Mesodermal cell (in vitro differentiated cells): ENCODE measurements at regions not wholly inside any gene's neighbourhood (a gene's known extent, or its start where the extent isn't known, plus 50 kb on each side); places are given as distances from the start of the nearest gene placed in this dataset.

Source experiments
- H3K27ac ChIP-seq: 2 replicates; pipeline ENCODE4 v1.7.0; 2013; ENCODE audit warnings: mild to moderate bottlenecking, low read depth, low read length, moderate library complexity; ENCODE audit not compliant: severe bottlenecking
- H3K36me3 ChIP-seq: 2 replicates; pipeline ENCODE4 v1.7.1; 2013; ENCODE audit warnings: mild to moderate bottlenecking, low read length, moderate library complexity; ENCODE audit not compliant: control insufficient read depth, insufficient read depth
- H3K4me1 ChIP-seq: one replicate; pipeline ENCODE4 v1.7.1; 2013; ENCODE audit warnings: mild to moderate bottlenecking, low read length; ENCODE audit not compliant: insufficient read depth, control insufficient read depth, poor library complexity, severe bottlenecking
- H3K4me3 ChIP-seq: 2 replicates; pipeline ENCODE4 v1.7.0; 2013; ENCODE audit warnings: low read length, control low read depth, mild to moderate bottlenecking; ENCODE audit not compliant: insufficient read depth, poor library complexity, severe bottlenecking; ENCODE audit errors: extremely low read depth
- H3K9me3 ChIP-seq: 2 replicates; pipeline ENCODE4 v1.7.1; 2013; ENCODE audit warnings: mild to moderate bottlenecking, low read length, moderate library complexity; ENCODE audit not compliant: control insufficient read depth
- WGBS, 2 experiments: methylation state at CpG; one replicate each; pipeline ENCODE4 v1.1.5; 2013; ENCODE audit warnings: missing lambda C conversion rate in 2 of 2; ENCODE audit not compliant: insufficient coverage in 2 of 2; 5-methylcytosine and 5-hydroxymethylcytosine counted together

GRCh38 chr17:15884731-15885130 is 60.2 kb upstream of the ADORA2B start:
- no peak overlapping the region for H3K4me3 ChIP-seq
- 100% methylated on average over 2 of the region's 4 CpGs; no CpG with 5 or more reads in 1 of the 2 experiments for WGBS, 2 experiments
- H3K36me3 ChIP-seq = no peaks in the 10 kb centered on the region
- H3K27ac ChIP-seq = no peak overlapping the region
- H3K4me1 ChIP-seq = no peaks in the 10 kb centered on the region
- H3K9me3 ChIP-seq = no peaks in the 10 kb centered on the region

GRCh38 chr17:15885770-15886169 is 59.2 kb upstream of the ADORA2B start:
- Histone ChIP-seq H3K36me3 (no peaks in the 10 kb centered on the region), H3K4me3 (no peak overlapping the region), H3K27ac (no peak overlapping the region), H3K9me3 (no peaks in the 10 kb centered on the region), H3K4me1 (no peaks in the 10 kb centered on the region)
- 100% methylated on average over 1 of the region's 2 CpGs for WGBS, 2 experiments

GRCh38 chr17:15886221-15886620 is 58.7 kb upstream of the ADORA2B start:
- no peak overlapping the region for H3K4me3 ChIP-seq
- H3K27ac ChIP-seq = no peak overlapping the region
- no peaks in the 10 kb centered on the region for H3K36me3 ChIP-seq
- 88 to 96% methylated on average over 6 of the region's 8 CpGs for WGBS, 2 experiments
- no peaks in the 10 kb centered on the region for H3K9me3 ChIP-seq
- H3K4me1 ChIP-seq = no peaks in the 10 kb centered on the region

GRCh38 chr17:15886804-15887203 is 58.1 kb upstream of the ADORA2B start:
- Histone ChIP-seq H3K4me1 (no peaks in the 10 kb centered on the region), H3K4me3 (no peak overlapping the region), H3K9me3 (no peaks in the 10 kb centered on the region), H3K36me3 (no peaks in the 10 kb centered on the region), H3K27ac (no peak overlapping the region)
- WGBS, 2 experiments = 77 to 78% methylated on average over 7 of the region's 7 CpGs

- WGBS, 2 experiments = 86% methylated on average over 1 of the region's 2 CpGs; no CpG with 5 or more reads in 1 of the 2 experiments
- H3K4me1 ChIP-seq = peaks cover under 1% of the 10 kb centered on the region
- H3K9me3 ChIP-seq = no peaks in the 10 kb centered on the region
- no peak overlapping the region for H3K27ac ChIP-seq
- H3K4me3 ChIP-seq = no peak overlapping the region
- no peaks in the 10 kb centered on the region for H3K36me3 ChIP-seq
These were observed 56.5 kb upstream of the ADORA2B start for GRCh38 chr17:15888436-15888835.

- no peak overlapping the region for H3K4me3 ChIP-seq
- no peaks in the 10 kb centered on the region for H3K9me3 ChIP-seq
- no peak overlapping the region for H3K27ac ChIP-seq
- H3K4me1 ChIP-seq = peaks cover 7% of the 10 kb centered on the region
- H3K36me3 ChIP-seq = no peaks in the 10 kb centered on the region
- WGBS, 2 experiments = 78 to 86% methylated on average over 1 to 3 of the region's 3 CpGs
These were observed 54.5 kb upstream of the ADORA2B start for GRCh38 chr17:15890279-15890892.

GRCh38 chr17:15891318-15891717 is 53.6 kb upstream of the ADORA2B start:
- Histone ChIP-seq H3K27ac (no peak overlapping the region), H3K4me1 (peaks cover 7% of the 10 kb centered on the region), H3K9me3 (no peaks in the 10 kb centered on the region), H3K36me3 (no peaks in the 10 kb centered on the region), H3K4me3 (no peak overlapping the region)
- WGBS, 2 experiments = 91 to 96% methylated on average over 2 to 3 of the region's 3 CpGs

GRCh38 chr17:15892244-15892643 is 52.7 kb upstream of the ADORA2B start:
- Histone ChIP-seq H3K4me1 (peaks cover 7% of the 10 kb centered on the region), H3K36me3 (no peaks in the 10 kb centered on the region), H3K27ac (no peak overlapping the region), H3K4me3 (no peak overlapping the region), H3K9me3 (no peaks in the 10 kb centered on the region)
- 90 to 91% methylated on average over 9 to 10 of the region's 10 CpGs for WGBS, 2 experiments

- no peak overlapping the region for H3K4me3 ChIP-seq
- H3K4me1 ChIP-seq = peaks cover 7% of the 10 kb centered on the region
- peak overlapping the region; percentile 55 for H3K27ac ChIP-seq
- no peaks in the 10 kb centered on the region for H3K9me3 ChIP-seq
- no peaks in the 10 kb centered on the region for H3K36me3 ChIP-seq
- WGBS, 2 experiments = 73 to 82% methylated on average over 6 of the region's 9 CpGs
These were observed 51.9 kb upstream of the ADORA2B start for GRCh38 chr17:15892731-15893657.

GRCh38 chr17:15893658-15894024 is 51.3 kb upstream of the ADORA2B start:
- Histone ChIP-seq H3K4me3 (no peak overlapping the region), H3K27ac (no peak overlapping the region), H3K36me3 (no peaks in the 10 kb centered on the region), H3K9me3 (no peaks in the 10 kb centered on the region), H3K4me1 (peaks cover 7% of the 10 kb centered on the region)
- WGBS, 2 experiments = 67 to 100% methylated on average over 1 of the region's 2 CpGs

GRCh38 chr17:15894258-15894657 is 50.7 kb upstream of the ADORA2B start:
- Histone ChIP-seq H3K4me1 (peaks cover 7% of the 10 kb centered on the region), H3K4me3 (no peak overlapping the region), H3K36me3 (no peaks in the 10 kb centered on the region), H3K9me3 (no peaks in the 10 kb centered on the region), H3K27ac (no peak overlapping the region)
- WGBS, 2 experiments = 86 to 98% methylated on average over 5 of the region's 5 CpGs
